Neural cell (in vitro differentiated cells): ENCODE measurements at regions not wholly inside any gene's neighbourhood (a gene's known extent, or its start where the extent isn't known, plus 50 kb on each side); places are given as distances from the start of the nearest gene placed in this dataset.

ENCODE experiments used
- H2AFZ ChIP-seq: fragments of 200-600, 300-800 bp; sonication (generic), shearing (Covaris generic); 2 replicates; pipeline ENCODE4 v1.6.0; 2014; ENCODE audit warnings: low read depth, mild to moderate bottlenecking, antibody characterized with exemption, low read length, moderate library complexity
- H3F3A ChIP-seq: fragments of 200-600 bp; shearing (Covaris generic); 2 replicates; pipeline ENCODE4 v1.6.1; 2016; ENCODE audit warnings: mild to moderate bottlenecking, moderate library complexity, mixed read lengths, antibody characterized with exemption, low read length; ENCODE audit not compliant: insufficient read depth, poor library complexity, severe bottlenecking
- H3K27ac ChIP-seq: fragments of 200-600, 300-800 bp; sonication (generic), shearing (Covaris generic); 2 replicates; pipeline ENCODE4 v1.5.1; 2014; ENCODE audit warnings: mild to moderate bottlenecking, low read length, moderate library complexity
- H3K27me3 ChIP-seq: fragments of 300-800, 200-600 bp; sonication (generic), shearing (Covaris generic); 2 replicates; pipeline ENCODE4 v1.6.0; 2014; ENCODE audit warnings: mild to moderate bottlenecking, low read depth, low read length, moderate library complexity; ENCODE audit not compliant: insufficient read depth
- H3K36me3 ChIP-seq: fragments of 300-800, 200-600 bp; sonication (generic), shearing (Covaris generic); 2 replicates; pipeline ENCODE4 v1.5.1; 2014; ENCODE audit warnings: mild to moderate bottlenecking, antibody characterized with exemption, low read length, moderate library complexity; ENCODE audit not compliant: insufficient read depth
- H3K4me2 ChIP-seq: fragments of 300-800, 200-600 bp; sonication (generic), shearing (Covaris generic); 2 replicates; pipeline ENCODE4 v1.6.0; 2014; ENCODE audit warnings: mild to moderate bottlenecking, low read length
- H3K4me3 ChIP-seq: fragments of 300-800, 200-600 bp; sonication (generic), shearing (Covaris generic); 2 replicates; pipeline ENCODE4 v1.5.1; 2014; ENCODE audit warnings: mild to moderate bottlenecking, low read length, moderate library complexity
- H3K79me2 ChIP-seq: fragments of 200-600 bp; shearing (Covaris generic); replicated peaks from 2 replicates; pipeline ENCODE4 v1.6.0; 2014; ENCODE audit warnings: mild to moderate bottlenecking, low read length, moderate library complexity; ENCODE audit not compliant: insufficient read depth
- H3K9ac ChIP-seq: fragments of 300-800, 200-600 bp; sonication (generic), shearing (Covaris generic); 2 replicates; pipeline ENCODE4 v1.6.1; 2016; ENCODE audit warnings: mild to moderate bottlenecking, low read length, mixed read lengths
- H3K9me2 ChIP-seq: fragments of 200-600 bp; shearing (Covaris generic); 2 replicates; pipeline ENCODE4 v1.6.1; 2016; ENCODE audit warnings: mild to moderate bottlenecking, low read length, mixed read lengths; ENCODE audit not compliant: insufficient read depth
- H3K9me3 ChIP-seq: fragments of 200-600, 300-800 bp; sonication (generic), shearing (Covaris generic); 2 replicates; pipeline ENCODE4 v1.6.1; 2016; ENCODE audit warnings: mild to moderate bottlenecking, mixed run types, low read length, moderate library complexity, mixed read lengths
- H4K20me1 ChIP-seq: fragments of 200-600 bp; shearing (Covaris generic); 2 replicates; pipeline ENCODE4 v1.6.1; 2016; ENCODE audit warnings: mild to moderate bottlenecking, mixed run types; ENCODE audit not compliant: insufficient read depth
- EP300 ChIP-seq: fragments of 450-650 bp; conservative IDR thresholded peaks from 2 replicates; pipeline ENCODE4 v1.6.1; 2014; ENCODE audit warnings: antibody characterized with exemption, mild to moderate bottlenecking, moderate library complexity; ENCODE audit not compliant: poor library complexity, severe bottlenecking
- EZH2 ChIP-seq: fragments of 200-600, 300-800 bp; shearing (Covaris generic), sonication (generic); IDR thresholded peaks from 2 replicates; pipeline ENCODE4 v1.6.1; 2014; ENCODE audit warnings: antibody characterized with exemption, low read length, borderline replicate concordance, mild to moderate bottlenecking; ENCODE audit not compliant: insufficient read depth, poor library complexity, severe bottlenecking
- MXI1 ChIP-seq: fragments of 450-650 bp; conservative IDR thresholded peaks from 2 replicates; pipeline ENCODE4 v1.6.1; 2014; ENCODE audit warnings: antibody characterized with exemption, mild to moderate bottlenecking; ENCODE audit not compliant: poor library complexity, severe bottlenecking
- POLR2AphosphoS5 ChIP-seq: IDR thresholded peaks from 2 replicates; pipeline ENCODE4 v1.6.1; 2012
- RAD21 ChIP-seq: fragments of 450-650 bp; conservative IDR thresholded peaks from 2 replicates; pipeline ENCODE4 v1.6.1; 2014; ENCODE audit warnings: antibody characterized with exemption, mild to moderate bottlenecking, moderate library complexity
- SMC3 ChIP-seq: fragments of 450-650 bp; conservative IDR thresholded peaks from 2 replicates; pipeline ENCODE4 v1.6.1; 2014; ENCODE audit warnings: antibody characterized with exemption, mild to moderate bottlenecking, moderate library complexity; ENCODE audit not compliant: poor library complexity
- TAF1 ChIP-seq: IDR thresholded peaks from 2 replicates; pipeline ENCODE4 v1.6.1; 2012; ENCODE audit warnings: low read depth
- TF ChIP-seq, protein P1 (sequence below): IDR thresholded peaks from 2 replicates; pipeline ENCODE4 v1.6.1; 2012; ENCODE audit warnings: borderline replicate concordance
- TF ChIP-seq, protein P2 (sequence below): fragments of 450-650 bp; IDR thresholded peaks from 2 replicates; pipeline ENCODE4 v1.5.1; 2014; ENCODE audit warnings: antibody characterized with exemption, mild to moderate bottlenecking, moderate library complexity; ENCODE audit not compliant: poor library complexity, severe bottlenecking

DNA sequence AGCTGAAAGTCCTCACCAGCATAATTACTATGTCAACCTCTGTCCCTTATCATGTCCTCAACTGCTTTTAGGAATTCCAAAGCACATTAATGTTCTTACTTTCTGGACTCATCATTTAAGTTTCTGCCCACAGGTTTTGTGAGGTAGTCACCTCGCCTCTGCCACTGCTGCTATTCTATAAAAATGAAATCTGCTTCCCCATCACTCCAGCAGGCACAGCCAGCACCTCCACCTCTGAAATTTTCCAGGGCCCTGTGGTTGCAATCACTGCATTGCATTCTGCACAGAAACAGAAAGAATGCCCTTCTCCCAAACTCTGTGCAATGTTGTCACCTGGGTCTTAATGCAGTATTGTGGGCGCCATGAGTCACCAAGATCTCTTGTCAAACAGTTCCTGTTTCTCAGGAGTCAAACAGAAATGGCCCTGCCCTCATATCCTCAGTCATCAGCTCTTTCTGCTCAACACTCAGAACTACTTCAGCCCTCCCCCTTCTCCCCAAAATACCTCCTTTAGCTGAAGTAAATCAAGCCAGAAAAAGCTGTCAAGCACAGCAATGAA is 529.2 kb upstream of the NBEA start:
- Histone ChIP-seq H4K20me1 (no peaks in the 10 kb centered on the region), H3K4me2 (no peak overlapping the region), H3K9me3 (no peaks in the 10 kb centered on the region), H3F3A (no peaks in the 10 kb centered on the region), H3K36me3 (no peaks in the 10 kb centered on the region), H3K79me2 (no peaks in the 10 kb centered on the region), H3K9me2 (no peaks in the 10 kb centered on the region), H3K27ac (no peak overlapping the region), H3K27me3 (no peaks in the 10 kb centered on the region), H3K9ac (no peak overlapping the region), H3K4me3 (no peak overlapping the region), H2AFZ (no peak overlapping the region)
- no peak for TF ChIP-seq EP300
- no peak for TF ChIP-seq MXI1
- TF ChIP-seq, protein P1, sequence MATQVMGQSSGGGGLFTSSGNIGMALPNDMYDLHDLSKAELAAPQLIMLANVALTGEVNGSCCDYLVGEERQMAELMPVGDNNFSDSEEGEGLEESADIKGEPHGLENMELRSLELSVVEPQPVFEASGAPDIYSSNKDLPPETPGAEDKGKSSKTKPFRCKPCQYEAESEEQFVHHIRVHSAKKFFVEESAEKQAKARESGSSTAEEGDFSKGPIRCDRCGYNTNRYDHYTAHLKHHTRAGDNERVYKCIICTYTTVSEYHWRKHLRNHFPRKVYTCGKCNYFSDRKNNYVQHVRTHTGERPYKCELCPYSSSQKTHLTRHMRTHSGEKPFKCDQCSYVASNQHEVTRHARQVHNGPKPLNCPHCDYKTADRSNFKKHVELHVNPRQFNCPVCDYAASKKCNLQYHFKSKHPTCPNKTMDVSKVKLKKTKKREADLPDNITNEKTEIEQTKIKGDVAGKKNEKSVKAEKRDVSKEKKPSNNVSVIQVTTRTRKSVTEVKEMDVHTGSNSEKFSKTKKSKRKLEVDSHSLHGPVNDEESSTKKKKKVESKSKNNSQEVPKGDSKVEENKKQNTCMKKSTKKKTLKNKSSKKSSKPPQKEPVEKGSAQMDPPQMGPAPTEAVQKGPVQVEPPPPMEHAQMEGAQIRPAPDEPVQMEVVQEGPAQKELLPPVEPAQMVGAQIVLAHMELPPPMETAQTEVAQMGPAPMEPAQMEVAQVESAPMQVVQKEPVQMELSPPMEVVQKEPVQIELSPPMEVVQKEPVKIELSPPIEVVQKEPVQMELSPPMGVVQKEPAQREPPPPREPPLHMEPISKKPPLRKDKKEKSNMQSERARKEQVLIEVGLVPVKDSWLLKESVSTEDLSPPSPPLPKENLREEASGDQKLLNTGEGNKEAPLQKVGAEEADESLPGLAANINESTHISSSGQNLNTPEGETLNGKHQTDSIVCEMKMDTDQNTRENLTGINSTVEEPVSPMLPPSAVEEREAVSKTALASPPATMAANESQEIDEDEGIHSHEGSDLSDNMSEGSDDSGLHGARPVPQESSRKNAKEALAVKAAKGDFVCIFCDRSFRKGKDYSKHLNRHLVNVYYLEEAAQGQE, result no peak
- TF ChIP-seq, protein P2, sequence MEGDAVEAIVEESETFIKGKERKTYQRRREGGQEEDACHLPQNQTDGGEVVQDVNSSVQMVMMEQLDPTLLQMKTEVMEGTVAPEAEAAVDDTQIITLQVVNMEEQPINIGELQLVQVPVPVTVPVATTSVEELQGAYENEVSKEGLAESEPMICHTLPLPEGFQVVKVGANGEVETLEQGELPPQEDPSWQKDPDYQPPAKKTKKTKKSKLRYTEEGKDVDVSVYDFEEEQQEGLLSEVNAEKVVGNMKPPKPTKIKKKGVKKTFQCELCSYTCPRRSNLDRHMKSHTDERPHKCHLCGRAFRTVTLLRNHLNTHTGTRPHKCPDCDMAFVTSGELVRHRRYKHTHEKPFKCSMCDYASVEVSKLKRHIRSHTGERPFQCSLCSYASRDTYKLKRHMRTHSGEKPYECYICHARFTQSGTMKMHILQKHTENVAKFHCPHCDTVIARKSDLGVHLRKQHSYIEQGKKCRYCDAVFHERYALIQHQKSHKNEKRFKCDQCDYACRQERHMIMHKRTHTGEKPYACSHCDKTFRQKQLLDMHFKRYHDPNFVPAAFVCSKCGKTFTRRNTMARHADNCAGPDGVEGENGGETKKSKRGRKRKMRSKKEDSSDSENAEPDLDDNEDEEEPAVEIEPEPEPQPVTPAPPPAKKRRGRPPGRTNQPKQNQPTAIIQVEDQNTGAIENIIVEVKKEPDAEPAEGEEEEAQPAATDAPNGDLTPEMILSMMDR, result no peak
- no peak for TF ChIP-seq POLR2AphosphoS5
- no peak for TF ChIP-seq EZH2
- no peak for TF ChIP-seq RAD21
- no peak for TF ChIP-seq SMC3
- no peak for TF ChIP-seq TAF1

DNA sequence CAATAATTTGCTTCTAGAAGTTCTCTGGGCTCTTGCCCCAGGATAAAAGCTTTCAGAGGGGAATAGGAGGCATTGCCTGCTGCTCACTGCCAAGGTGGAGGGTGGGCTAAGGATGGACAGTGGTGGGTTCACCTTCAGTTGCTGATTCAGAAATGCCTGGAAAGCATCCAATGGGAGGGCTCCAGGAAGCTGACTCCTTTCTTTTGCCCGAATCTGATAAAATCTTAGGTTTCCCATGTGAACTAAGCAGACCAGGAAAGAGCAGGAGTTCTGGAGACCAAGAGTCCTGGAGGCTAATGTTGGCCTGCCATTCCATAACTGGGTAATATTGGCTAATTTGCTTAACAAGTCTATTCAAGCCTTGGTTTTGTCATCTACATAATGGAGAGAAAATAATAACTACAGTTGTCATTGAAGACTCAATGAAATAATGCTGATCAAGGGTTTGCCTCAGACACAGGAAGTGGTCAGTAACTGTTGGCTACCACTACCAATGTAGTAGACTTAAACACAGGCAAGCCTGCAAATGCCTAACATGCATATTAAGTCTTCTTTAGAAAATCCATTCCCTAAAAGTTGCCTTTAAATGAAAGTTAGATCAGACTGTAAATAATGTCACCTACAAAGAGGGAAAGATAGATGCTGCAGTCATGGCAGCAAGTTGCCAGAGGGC is 528.4 kb upstream of the NBEA start:
- H3K36me3 ChIP-seq, result no peaks in the 10 kb centered on the region
- H3K79me2 ChIP-seq, result no peaks in the 10 kb centered on the region
- no peaks in the 10 kb centered on the region for H3F3A ChIP-seq
- no peaks in the 10 kb centered on the region for H3K9me2 ChIP-seq
- H4K20me1 ChIP-seq, result no peaks in the 10 kb centered on the region
- H3K9me3 ChIP-seq, result no peaks in the 10 kb centered on the region
- H3K27ac ChIP-seq, result no peak overlapping the region
- no peaks in the 10 kb centered on the region for H3K27me3 ChIP-seq
- H3K9ac ChIP-seq, result no peak overlapping the region
- no peak overlapping the region for H3K4me2 ChIP-seq
- no peak overlapping the region for H2AFZ ChIP-seq
- TF ChIP-seq, protein P2, result no peak
- no peak for TF ChIP-seq POLR2AphosphoS5
- TF ChIP-seq, protein P1, result no peak
- TF ChIP-seq SMC3, result no peak
- no peak for TF ChIP-seq TAF1
- no peak for TF ChIP-seq RAD21
- no peak for TF ChIP-seq EZH2
- no peak for TF ChIP-seq MXI1
- TF ChIP-seq EP300, result no peak
- no peak overlapping the region for H3K4me3 ChIP-seq
